H9 (cell line): ENCODE measurements at regions not wholly inside any gene's neighbourhood (a gene's known extent, or its start where the extent isn't known, plus 50 kb on each side); places are given as distances from the start of the nearest gene placed in this dataset.

Experiments
- DNase-seq: peaks from one replicate; pipeline ENCODE4 v3.0.0-alpha.2; 2017
- H2AFZ ChIP-seq: one replicate; pipeline ENCODE4 v1.6.1; 2013; ENCODE audit warnings: mild to moderate bottlenecking, low read length, control low read depth, moderate library complexity
- H2AK5ac ChIP-seq: 2 replicates; pipeline ENCODE4 v1.6.1; 2013; ENCODE audit warnings: low read length, control low read depth, mixed read lengths; ENCODE audit not compliant: insufficient read length
- H2BK120ac ChIP-seq: one replicate; pipeline ENCODE4 v1.6.1; 2013; ENCODE audit warnings: low read depth, mild to moderate bottlenecking, low read length, control low read depth, inconsistent platforms; ENCODE audit not compliant: poor library complexity, severe bottlenecking
- H2BK12ac ChIP-seq: 2 replicates; pipeline ENCODE4 v1.6.1; 2013; ENCODE audit warnings: low read length, control low read depth, mixed read lengths, low read depth; ENCODE audit not compliant: insufficient read length
- H2BK15ac ChIP-seq: 2 replicates; pipeline ENCODE4 v1.6.1; 2013; ENCODE audit warnings: low read depth, low read length, control low read depth
- H2BK20ac ChIP-seq: one replicate; pipeline ENCODE4 v1.6.1; 2013; ENCODE audit warnings: low read depth, mild to moderate bottlenecking, low read length, control low read depth, inconsistent platforms; ENCODE audit not compliant: poor library complexity, severe bottlenecking
- H2BK5ac ChIP-seq: 2 replicates; pipeline ENCODE4 v1.6.1; 2013; ENCODE audit warnings: low read length, control low read depth, mixed read lengths; ENCODE audit not compliant: insufficient read length
- H3K14ac ChIP-seq: 2 replicates; pipeline ENCODE4 v1.6.1; 2013; ENCODE audit warnings: low read length, control low read depth; ENCODE audit not compliant: insufficient read depth
- H3K18ac ChIP-seq: 2 replicates; pipeline ENCODE4 v1.6.1; 2013; ENCODE audit warnings: low read depth, mild to moderate bottlenecking, mixed read lengths, low read length, control low read depth; ENCODE audit not compliant: insufficient read length
- H3K23ac ChIP-seq: 2 replicates; pipeline ENCODE4 v1.6.1; 2013; ENCODE audit warnings: low read length, control low read depth, mixed read lengths, low read depth; ENCODE audit not compliant: insufficient read length
- H3K23me2 ChIP-seq: 2 replicates; pipeline ENCODE4 v1.6.1; 2013; ENCODE audit warnings: low read depth, mild to moderate bottlenecking, mixed read lengths, low read length, control low read depth; ENCODE audit not compliant: insufficient read length, poor library complexity, severe bottlenecking
- H3K27ac ChIP-seq: 2 replicates; pipeline ENCODE4 v1.5.1; 2013; ENCODE audit warnings: low read length, control low read depth, mixed read lengths, low read depth; ENCODE audit not compliant: insufficient read length
- H3K27me3 ChIP-seq: 2 replicates; pipeline ENCODE4 v1.6.1; 2013; ENCODE audit warnings: low read length, control low read depth, inconsistent platforms; ENCODE audit not compliant: insufficient read depth
- H3K4ac ChIP-seq: 2 replicates; pipeline ENCODE4 v1.6.1; 2013; ENCODE audit warnings: low read depth, mild to moderate bottlenecking, control low read depth, inconsistent platforms, low read length, moderate library complexity
- H3K4me1 ChIP-seq: 2 replicates; pipeline ENCODE4 v1.6.1; 2013; ENCODE audit warnings: low read length, control low read depth, inconsistent platforms; ENCODE audit not compliant: insufficient read depth
- H3K4me2 ChIP-seq: 2 replicates; pipeline ENCODE4 v1.6.1; 2013; ENCODE audit warnings: low read length, control low read depth, mixed read lengths; ENCODE audit not compliant: insufficient read length, insufficient read depth
- H3K56ac ChIP-seq: 2 replicates; pipeline ENCODE4 v1.6.1; 2013; ENCODE audit warnings: low read depth, mild to moderate bottlenecking, mixed read lengths, low read length, control low read depth; ENCODE audit not compliant: insufficient read length
- H3K79me1 ChIP-seq: 2 replicates; pipeline ENCODE4 v1.6.1; 2013; ENCODE audit warnings: low read depth, mild to moderate bottlenecking, moderate library complexity, low read length, control low read depth, inconsistent platforms; ENCODE audit not compliant: insufficient read depth, poor library complexity, severe bottlenecking
- H3K79me2 ChIP-seq: 2 replicates; pipeline ENCODE4 v1.6.1; 2013; ENCODE audit warnings: low read length, control low read depth, inconsistent platforms; ENCODE audit not compliant: insufficient read depth
- H3K9ac ChIP-seq: 2 replicates; pipeline ENCODE4 v1.6.1; 2013; ENCODE audit warnings: low read length, control low read depth, mixed read lengths; ENCODE audit not compliant: insufficient read length; ENCODE audit errors: extremely low read depth
- H3K9me3 ChIP-seq: one replicate; pipeline ENCODE4 v1.6.1; 2013; ENCODE audit warnings: low read depth, low read length, inconsistent platforms; ENCODE audit not compliant: control insufficient read depth
- H3T11ph ChIP-seq: one replicate; pipeline ENCODE4 v1.6.1; 2013; ENCODE audit warnings: mild to moderate bottlenecking, low read length, control low read depth, inconsistent platforms
- H4K20me1 ChIP-seq: one replicate; pipeline ENCODE4 v1.6.1; 2013; ENCODE audit not compliant: control insufficient read depth, insufficient read length, insufficient read depth
- H4K5ac ChIP-seq: 2 replicates; pipeline ENCODE4 v1.6.1; 2013; ENCODE audit warnings: low read depth, mild to moderate bottlenecking, mixed read lengths, low read length, control low read depth; ENCODE audit not compliant: insufficient read length
- H4K8ac ChIP-seq: replicated peaks from 2 replicates; pipeline ENCODE4 v1.6.1; 2013; ENCODE audit warnings: low read length, control low read depth, mixed read lengths, low read depth; ENCODE audit not compliant: insufficient read length
- H4K91ac ChIP-seq: 2 replicates; pipeline ENCODE4 v1.6.1; 2013; ENCODE audit warnings: low read depth, mild to moderate bottlenecking, moderate library complexity, mixed read lengths, low read length, control low read depth; ENCODE audit not compliant: insufficient read length
- H3K27ac Mint-ChIP-seq, 3 experiments: 2 replicates in 2 of 3; 3 replicates in 1 of 3; pipeline ENCODE4 v1.8.0; 2020 to 2021; ENCODE audit warnings: mixed read lengths in 3 of 3, mild to moderate bottlenecking in 1 of 3, moderate library complexity in 1 of 3
- H3K27me3 Mint-ChIP-seq: 2 replicates; pipeline ENCODE4 v1.8.0; 2021; ENCODE audit warnings: low read depth, mild to moderate bottlenecking, moderate library complexity, mixed read lengths
- H3K36me3 Mint-ChIP-seq, 3 experiments: 2 replicates in 2 of 3; 3 replicates in 1 of 3; pipeline ENCODE4 v1.8.0; 2020 to 2021; ENCODE audit warnings: low read depth in 3 of 3, mixed read lengths in 3 of 3; ENCODE audit not compliant: insufficient read depth in 1 of 3
- H3K4me1 Mint-ChIP-seq, 2 experiments: 2 replicates each; pipeline ENCODE4 v1.8.0; 2020; ENCODE audit warnings: mixed read lengths in 2 of 2
- H3K4me3 Mint-ChIP-seq, 2 experiments: 2 replicates in 1 of 2; 3 replicates in 1 of 2; pipeline ENCODE4 v1.8.0; 2020 to 2021; ENCODE audit warnings: mild to moderate bottlenecking in 2 of 2, mixed read lengths in 2 of 2, moderate library complexity in 1 of 2
- H3K9me3 Mint-ChIP-seq, 2 experiments: 2 replicates in 1 of 2; 3 replicates in 1 of 2; pipeline ENCODE4 v1.8.0; 2020; ENCODE audit warnings: mild to moderate bottlenecking in 2 of 2, mixed read lengths in 2 of 2, moderate library complexity in 1 of 2
- CTCF ChIP-seq: fragments of 200-600 bp; sonication (generic); conservative IDR thresholded peaks from 3 replicates; pipeline ENCODE4 v1.8.0; 2021; ENCODE audit warnings: antibody characterized with exemption, mild to moderate bottlenecking
- WGBS: extraction: QIAGEN DNeasy Blood & Tissue Kit; methylation state at CpG from one replicate; pipeline ENCODE4 v1.1.7; 2013; ENCODE audit warnings: missing lambda C conversion rate, low lambda C conversion rate, mixed read lengths; ENCODE audit not compliant: insufficient read length; ENCODE audit errors: extremely low coverage; 5-methylcytosine and 5-hydroxymethylcytosine counted together

DNA sequence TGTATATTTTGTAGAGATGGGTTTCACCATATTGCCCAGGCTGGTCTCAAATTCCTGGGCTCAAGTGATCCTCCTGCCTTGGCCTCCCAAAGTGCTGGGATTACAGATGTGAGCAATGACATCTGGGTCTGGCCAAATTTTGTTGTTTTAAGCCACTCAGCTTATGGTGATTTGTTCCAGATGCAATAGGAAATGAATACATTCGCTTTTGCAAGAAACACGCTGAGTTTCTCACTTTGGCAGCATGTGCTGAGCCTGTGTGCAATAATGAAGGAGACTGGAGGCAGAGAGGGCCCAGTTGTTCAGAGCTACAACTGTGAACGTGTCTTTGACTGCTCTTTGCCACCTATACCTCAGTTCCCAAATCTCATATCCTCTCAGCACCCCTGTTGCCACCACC lies 56.4 kb downstream of the KIF4B start:
- Histone ChIP-seq H4K91ac (no peak overlapping the region), H2AK5ac (no peak overlapping the region), H2BK120ac (no peak overlapping the region), H3K23me2 (no peaks in the 10 kb centered on the region), H2BK5ac (no peak overlapping the region), H3K4ac (no peak overlapping the region), H3K27ac (no peak overlapping the region), H4K20me1 (no peaks in the 10 kb centered on the region), H3K9ac (no peak overlapping the region), H4K8ac (no peak overlapping the region), H2BK20ac (no peak overlapping the region), H2BK12ac (no peak overlapping the region), H3K4me1 (no peaks in the 10 kb centered on the region), H3K79me1 (no peaks in the 10 kb centered on the region), H3K27me3 (no peaks in the 10 kb centered on the region), H3K56ac (no peak overlapping the region), H3K14ac (no peak overlapping the region), H4K5ac (no peak overlapping the region), H3K23ac (no peak overlapping the region), H3K4me2 (no peak overlapping the region), H3K79me2 (no peaks in the 10 kb centered on the region), H2AFZ (no peak overlapping the region), H2BK15ac (no peak overlapping the region), H3K9me3 (no peaks in the 10 kb centered on the region), H3K18ac (no peak overlapping the region), H3T11ph (no peak overlapping the region)
- no peak for DNase-seq
- TF ChIP-seq CTCF, result no peak
- Mint-ChIP-seq H3K27me3 (no peaks in the 10 kb centered on the region), H3K9me3 (peaks cover 0 to 6% of the 10 kb centered on the region in 2 experiments; a peak in 2 of 5 replicates), H3K36me3 (peaks cover 0 to 6% (median 5%) of the 10 kb centered on the region in 3 experiments; a peak in 2 of 7 replicates), H3K27ac (no peak overlapping the region), H3K4me1 (no peaks in the 10 kb centered on the region; a peak in 1 of 4 replicates), H3K4me3 (no peak overlapping the region)
- no CpG with 5 or more reads among the region's 3 CpGs for WGBS
